Activated CD4-positive, alpha-beta T cell treated with anti-CD3 and anti-CD28 coated beads, Interleukin-2, amount 10 ng/mL, durations not matched to agents 24 days and 14 days (primary cell): ENCODE measurements at regions not wholly inside any gene's neighbourhood (a gene's known extent, or its start where the extent isn't known, plus 50 kb on each side); places are given as distances from the start of the nearest gene placed in this dataset.

Source experiments
- DNase-seq: peaks from one replicate; pipeline ENCODE4 v3.0.0; 2022
- H3K27ac Mint-ChIP-seq: one replicate; pipeline ENCODE4 v1.8.0; 2022; ENCODE audit warnings: mild to moderate bottlenecking, mixed read lengths
- H3K27me3 Mint-ChIP-seq: one replicate; pipeline ENCODE4 v1.8.0; 2022; ENCODE audit warnings: mixed read lengths
- H3K36me3 Mint-ChIP-seq: one replicate; pipeline ENCODE4 v1.8.0; 2022; ENCODE audit warnings: low read depth, mild to moderate bottlenecking, mixed read lengths
- H3K4me1 Mint-ChIP-seq: one replicate; pipeline ENCODE4 v1.8.0; 2021; ENCODE audit warnings: mixed read lengths
- H3K4me3 Mint-ChIP-seq: one replicate; pipeline ENCODE4 v1.8.0; 2022; ENCODE audit warnings: mild to moderate bottlenecking, moderate library complexity, mixed read lengths
- H3K9me3 Mint-ChIP-seq: one replicate; pipeline ENCODE4 v1.8.0; 2021; ENCODE audit warnings: mixed read lengths
- intact Hi-C: fragments of 100-400 bp; cut with micrococcal nuclease; formaldehyde crosslinking; loops from one replicate; pipeline ENCODE4 v1.15.1; 2023

GRCh38 chr13:70483599-70484276 is 375.5 kb upstream of the KLHL1 start:
- H3K36me3 Mint-ChIP-seq = no peaks in the 10 kb centered on the region
- H3K9me3 Mint-ChIP-seq = no peaks in the 10 kb centered on the region
- H3K27me3 Mint-ChIP-seq = no peaks in the 10 kb centered on the region
- H3K27ac Mint-ChIP-seq = no peak overlapping the region
- H3K4me3 Mint-ChIP-seq = no peak overlapping the region
- H3K4me1 Mint-ChIP-seq = no peaks in the 10 kb centered on the region
- intact Hi-C loops = no loop called here
- DNase-seq = no peak

- no peak for DNase-seq
- H3K27me3 Mint-ChIP-seq = no peaks in the 10 kb centered on the region
- H3K4me3 Mint-ChIP-seq = no peak overlapping the region
- no peaks in the 10 kb centered on the region for H3K9me3 Mint-ChIP-seq
- H3K4me1 Mint-ChIP-seq = no peaks in the 10 kb centered on the region
- intact Hi-C loops = no loop called here
- no peaks in the 10 kb centered on the region for H3K36me3 Mint-ChIP-seq
- no peak overlapping the region for H3K27ac Mint-ChIP-seq
Measured at GRCh38 chr13:70473907-70474306, 365.7 kb upstream of the KLHL1 start.

- no peaks in the 10 kb centered on the region for H3K27me3 Mint-ChIP-seq
- H3K9me3 Mint-ChIP-seq = no peaks in the 10 kb centered on the region
- H3K4me1 Mint-ChIP-seq = no peaks in the 10 kb centered on the region
- no peak overlapping the region for H3K27ac Mint-ChIP-seq
- no peak overlapping the region for H3K4me3 Mint-ChIP-seq
- DNase-seq = no peak
- H3K36me3 Mint-ChIP-seq = no peaks in the 10 kb centered on the region
- intact Hi-C loops = no loop called here
Measured at GRCh38 chr13:70469077-70469476, 360.8 kb upstream of the KLHL1 start.

- intact Hi-C loops = no loop called here
- Mint-ChIP-seq H3K27me3 (no peaks in the 10 kb centered on the region), H3K4me1 (no peaks in the 10 kb centered on the region), H3K36me3 (no peaks in the 10 kb centered on the region), H3K9me3 (peaks cover 4% of the 10 kb centered on the region), H3K27ac (no peak overlapping the region), H3K4me3 (no peak overlapping the region)
- no peak for DNase-seq
Measured at GRCh38 chr13:70457474-70457873, 349.2 kb upstream of the KLHL1 start.

GRCh38 chr13:70448820-70449219 is 340.6 kb upstream of the KLHL1 start:
- no peak for DNase-seq
- Mint-ChIP-seq H3K4me3 (no peak overlapping the region), H3K36me3 (no peaks in the 10 kb centered on the region), H3K27me3 (no peaks in the 10 kb centered on the region), H3K9me3 (no peaks in the 10 kb centered on the region), H3K4me1 (no peaks in the 10 kb centered on the region), H3K27ac (no peak overlapping the region)
- intact Hi-C loops = no loop called here

- no peak for DNase-seq
- Mint-ChIP-seq H3K4me3 (no peak overlapping the region), H3K4me1 (no peaks in the 10 kb centered on the region), H3K9me3 (no peaks in the 10 kb centered on the region), H3K27ac (no peak overlapping the region), H3K36me3 (no peaks in the 10 kb centered on the region), H3K27me3 (no peaks in the 10 kb centered on the region)
- intact Hi-C loops = no loop called here
Measured at GRCh38 chr13:70432276-70432805, 324.1 kb upstream of the KLHL1 start.

GRCh38 chr13:70430256-70430655 is 322.0 kb upstream of the KLHL1 start:
- Mint-ChIP-seq H3K9me3 (no peaks in the 10 kb centered on the region), H3K27ac (no peak overlapping the region), H3K4me3 (no peak overlapping the region), H3K4me1 (no peaks in the 10 kb centered on the region), H3K36me3 (no peaks in the 10 kb centered on the region), H3K27me3 (no peaks in the 10 kb centered on the region)
- intact Hi-C loops = no loop called here
- DNase-seq = no peak

- no peak for DNase-seq
- intact Hi-C loops = no loop called here
- Mint-ChIP-seq H3K36me3 (no peaks in the 10 kb centered on the region), H3K27ac (no peak overlapping the region), H3K9me3 (peaks cover 3% of the 10 kb centered on the region), H3K4me3 (no peak overlapping the region), H3K27me3 (no peaks in the 10 kb centered on the region), H3K4me1 (no peaks in the 10 kb centered on the region)
Measured at GRCh38 chr13:70424928-70425327, 316.7 kb upstream of the KLHL1 start.

- no peak for DNase-seq
- no peak overlapping the region for H3K4me3 Mint-ChIP-seq
- intact Hi-C loops = no loop called here
- H3K36me3 Mint-ChIP-seq = no peaks in the 10 kb centered on the region
- H3K27ac Mint-ChIP-seq = no peak overlapping the region
- H3K27me3 Mint-ChIP-seq = no peaks in the 10 kb centered on the region
- no peaks in the 10 kb centered on the region for H3K4me1 Mint-ChIP-seq
- peaks cover 3% of the 10 kb centered on the region for H3K9me3 Mint-ChIP-seq
Measured at GRCh38 chr13:70424428-70424827, 316.2 kb upstream of the KLHL1 start.

- H3K4me1 Mint-ChIP-seq = no peaks in the 10 kb centered on the region
Measured at GRCh38 chr13:70415136-70415535, 306.9 kb upstream of the KLHL1 start.

GRCh38 chr13:70408865-70409264 is 300.6 kb upstream of the KLHL1 start:
- no peak overlapping the region for H3K27ac Mint-ChIP-seq
- H3K36me3 Mint-ChIP-seq = no peaks in the 10 kb centered on the region
- DNase-seq = no peak
- intact Hi-C loops = no loop called here
- H3K27me3 Mint-ChIP-seq = no peaks in the 10 kb centered on the region
- H3K9me3 Mint-ChIP-seq = no peaks in the 10 kb centered on the region
- H3K4me1 Mint-ChIP-seq = no peaks in the 10 kb centered on the region
- H3K4me3 Mint-ChIP-seq = no peak overlapping the region

More at GRCh38 chr13:70415136-70415535, 306.9 kb upstream of the KLHL1 start:
- intact Hi-C loops = no loop called here
- no peaks in the 10 kb centered on the region for H3K9me3 Mint-ChIP-seq
- no peak overlapping the region for H3K27ac Mint-ChIP-seq
- no peaks in the 10 kb centered on the region for H3K27me3 Mint-ChIP-seq
- DNase-seq = no peak
- H3K36me3 Mint-ChIP-seq = no peaks in the 10 kb centered on the region
- H3K4me3 Mint-ChIP-seq = no peak overlapping the region

GRCh38 chr13:70407486-70407885 is 299.2 kb upstream of the KLHL1 start:
- no peak overlapping the region for H3K27ac Mint-ChIP-seq
- H3K36me3 Mint-ChIP-seq = no peaks in the 10 kb centered on the region
- H3K9me3 Mint-ChIP-seq = no peaks in the 10 kb centered on the region
- intact Hi-C loops = no loop called here
- no peaks in the 10 kb centered on the region for H3K4me1 Mint-ChIP-seq
- H3K27me3 Mint-ChIP-seq = no peaks in the 10 kb centered on the region
- DNase-seq = no peak
- no peak overlapping the region for H3K4me3 Mint-ChIP-seq

- intact Hi-C loops = no loop called here
- no peaks in the 10 kb centered on the region for H3K27me3 Mint-ChIP-seq
- no peaks in the 10 kb centered on the region for H3K4me1 Mint-ChIP-seq
- no peak overlapping the region for H3K4me3 Mint-ChIP-seq
- H3K36me3 Mint-ChIP-seq = no peaks in the 10 kb centered on the region
- no peaks in the 10 kb centered on the region for H3K9me3 Mint-ChIP-seq
- H3K27ac Mint-ChIP-seq = no peak overlapping the region
- no peak for DNase-seq
Measured at GRCh38 chr13:70405266-70405665, 297.0 kb upstream of the KLHL1 start.

- H3K9me3 Mint-ChIP-seq = peaks cover 7% of the 10 kb centered on the region
- no peak for DNase-seq
- H3K27ac Mint-ChIP-seq = no peak overlapping the region
- H3K4me3 Mint-ChIP-seq = no peak overlapping the region
- intact Hi-C loops = no loop called here
- no peaks in the 10 kb centered on the region for H3K27me3 Mint-ChIP-seq
- no peaks in the 10 kb centered on the region for H3K36me3 Mint-ChIP-seq
- no peaks in the 10 kb centered on the region for H3K4me1 Mint-ChIP-seq
Measured at GRCh38 chr13:70394031-70394548, 285.8 kb upstream of the KLHL1 start.

- H3K4me1 Mint-ChIP-seq = no peaks in the 10 kb centered on the region
- H3K27ac Mint-ChIP-seq = no peak overlapping the region
- intact Hi-C loops = no loop called here
- no peak for DNase-seq
- no peaks in the 10 kb centered on the region for H3K27me3 Mint-ChIP-seq
- no peak overlapping the region for H3K4me3 Mint-ChIP-seq
- peaks cover 4% of the 10 kb centered on the region for H3K9me3 Mint-ChIP-seq
- no peaks in the 10 kb centered on the region for H3K36me3 Mint-ChIP-seq
Measured at GRCh38 chr13:70391678-70392077, 283.4 kb upstream of the KLHL1 start.
